ENCODE measurements at regions not wholly inside any gene's neighbourhood (a gene's known extent, or its start where the extent isn't known, plus 50 kb on each side); places are given as distances from the start of the nearest gene placed in this dataset.

DNA sequence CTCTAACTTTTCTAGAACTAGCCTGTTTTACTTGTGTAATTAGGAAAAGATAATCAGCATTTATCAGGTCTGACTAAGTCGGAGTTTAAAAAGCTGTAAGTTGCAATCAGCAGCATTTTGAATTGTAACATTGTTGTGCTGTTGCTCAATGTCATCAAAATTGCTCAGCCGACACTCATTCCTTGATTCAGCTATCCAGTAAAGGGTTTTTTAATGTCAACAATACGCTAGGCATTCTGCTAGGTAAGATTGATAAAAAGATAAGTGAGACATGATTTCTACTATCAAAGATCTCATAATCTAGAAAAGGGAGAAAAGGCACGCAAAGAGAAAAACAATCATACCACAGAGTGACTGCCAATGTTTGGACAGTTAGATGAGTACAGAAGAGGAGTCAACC lies 327.1 kb upstream of the CDH2 start:
- Histone ChIP-seq H4K20me1 (ENCODE audit: insufficient read depth, low read length, poor library complexity, severe bottlenecking) (no peaks in the 10 kb centered on the region), H3K4me2 (ENCODE audit: low read depth, low read length, poor library complexity, severe bottlenecking) (no peak overlapping the region), H3K27me3 (ENCODE audit: insufficient read depth, low read length, poor library complexity, severe bottlenecking) (no peaks in the 10 kb centered on the region), H3K9me2 (replicated peaks; ENCODE audit: low read depth, low read length) (no peaks in the 10 kb centered on the region), H3K4me1 (ENCODE audit: insufficient read depth, low read length, poor library complexity, severe bottlenecking) (no peaks in the 10 kb centered on the region), H3K9me3 (ENCODE audit: insufficient read depth, low read depth, low read length) (peaks cover 3% of the 10 kb centered on the region; the same call in 1 of the 2 replicates), H3K9ac (ENCODE audit: low read depth, low read length, poor library complexity, severe bottlenecking) (no peak overlapping the region), H3K79me2 (ENCODE audit: insufficient read depth, low read length) (no peaks in the 10 kb centered on the region), H3K4me3 (ENCODE audit: low read length, poor library complexity, severe bottlenecking) (no peak overlapping the region), H3K36me3 (ENCODE audit: insufficient read depth, low read length) (no peaks in the 10 kb centered on the region), H3F3A (ENCODE audit: low read depth) (no peaks in the 10 kb centered on the region), H2AFZ (ENCODE audit: low read length) (no peak overlapping the region)
- TF ChIP-seq, protein P1, sequence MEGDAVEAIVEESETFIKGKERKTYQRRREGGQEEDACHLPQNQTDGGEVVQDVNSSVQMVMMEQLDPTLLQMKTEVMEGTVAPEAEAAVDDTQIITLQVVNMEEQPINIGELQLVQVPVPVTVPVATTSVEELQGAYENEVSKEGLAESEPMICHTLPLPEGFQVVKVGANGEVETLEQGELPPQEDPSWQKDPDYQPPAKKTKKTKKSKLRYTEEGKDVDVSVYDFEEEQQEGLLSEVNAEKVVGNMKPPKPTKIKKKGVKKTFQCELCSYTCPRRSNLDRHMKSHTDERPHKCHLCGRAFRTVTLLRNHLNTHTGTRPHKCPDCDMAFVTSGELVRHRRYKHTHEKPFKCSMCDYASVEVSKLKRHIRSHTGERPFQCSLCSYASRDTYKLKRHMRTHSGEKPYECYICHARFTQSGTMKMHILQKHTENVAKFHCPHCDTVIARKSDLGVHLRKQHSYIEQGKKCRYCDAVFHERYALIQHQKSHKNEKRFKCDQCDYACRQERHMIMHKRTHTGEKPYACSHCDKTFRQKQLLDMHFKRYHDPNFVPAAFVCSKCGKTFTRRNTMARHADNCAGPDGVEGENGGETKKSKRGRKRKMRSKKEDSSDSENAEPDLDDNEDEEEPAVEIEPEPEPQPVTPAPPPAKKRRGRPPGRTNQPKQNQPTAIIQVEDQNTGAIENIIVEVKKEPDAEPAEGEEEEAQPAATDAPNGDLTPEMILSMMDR (conservative IDR thresholded peaks at IDR 0.05; ENCODE audit: low read length) = no peak
- no peak for TF ChIP-seq EZH2phosphoT487 (IDR thresholded peaks at IDR 0.05; ENCODE audit: borderline replicate concordance)

DNA sequence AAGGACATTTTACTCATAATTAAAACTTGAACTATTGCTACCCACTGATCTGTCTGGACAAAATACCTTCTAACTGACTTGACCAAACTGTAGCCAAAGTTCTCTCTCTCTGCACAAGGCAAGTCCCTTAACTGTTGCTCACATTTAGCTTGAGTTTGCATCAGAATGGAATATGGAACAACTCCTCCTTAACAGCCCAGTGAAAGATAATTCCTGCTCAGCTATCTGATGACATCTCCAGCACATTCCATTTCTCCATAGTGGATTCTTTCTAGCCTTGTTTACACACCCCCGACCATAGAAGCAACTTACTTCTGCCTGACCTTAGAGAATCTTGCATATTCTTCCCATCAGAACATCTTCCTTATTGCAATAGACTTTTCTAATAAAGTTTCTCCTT lies 317.2 kb upstream of the CDH2 start:
- Histone ChIP-seq H3F3A (ENCODE audit: low read depth) (no peaks in the 10 kb centered on the region), H3K4me1 (ENCODE audit: insufficient read depth, low read length, poor library complexity, severe bottlenecking) (no peaks in the 10 kb centered on the region), H3K9me3 (ENCODE audit: insufficient read depth, low read depth, low read length) (no peaks in the 10 kb centered on the region), H2AFZ (ENCODE audit: low read length) (no peak overlapping the region), H3K79me2 (ENCODE audit: insufficient read depth, low read length) (no peaks in the 10 kb centered on the region), H3K4me3 (ENCODE audit: low read length, poor library complexity, severe bottlenecking) (no peak overlapping the region), H3K27me3 (ENCODE audit: insufficient read depth, low read length, poor library complexity, severe bottlenecking) (no peaks in the 10 kb centered on the region), H3K36me3 (ENCODE audit: insufficient read depth, low read length) (no peaks in the 10 kb centered on the region), H4K20me1 (ENCODE audit: insufficient read depth, low read length, poor library complexity, severe bottlenecking) (no peaks in the 10 kb centered on the region), H3K9me2 (replicated peaks; ENCODE audit: low read depth, low read length) (no peaks in the 10 kb centered on the region), H3K4me2 (ENCODE audit: low read depth, low read length, poor library complexity, severe bottlenecking) (no peak overlapping the region), H3K9ac (ENCODE audit: low read depth, low read length, poor library complexity, severe bottlenecking) (no peak overlapping the region)
- no peak for TF ChIP-seq EZH2phosphoT487 (IDR thresholded peaks at IDR 0.05; ENCODE audit: borderline replicate concordance)
- TF ChIP-seq, protein P1 (conservative IDR thresholded peaks at IDR 0.05; ENCODE audit: low read length) = no peak

DNA sequence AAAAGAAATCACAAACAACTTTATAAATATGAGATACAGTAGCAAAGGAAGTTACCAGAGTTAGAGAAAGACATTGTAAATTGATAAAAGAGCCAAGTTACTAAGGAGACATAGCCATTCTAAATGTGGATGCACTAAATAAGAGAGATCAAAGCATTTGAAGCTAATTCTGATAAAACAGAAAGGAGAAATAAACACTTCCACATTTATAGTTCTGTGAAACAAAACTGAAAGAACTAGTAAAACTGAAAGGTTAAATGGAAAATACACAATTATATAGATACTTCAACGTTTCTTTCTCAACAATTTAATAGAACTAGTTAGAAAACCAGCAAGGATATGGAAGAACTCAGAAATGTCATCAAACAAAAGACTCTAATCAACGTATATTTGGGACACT lies 309.0 kb upstream of the CDH2 start:
- Histone ChIP-seq H3K79me2 (ENCODE audit: insufficient read depth, low read length) (no peaks in the 10 kb centered on the region), H3K9ac (ENCODE audit: low read depth, low read length, poor library complexity, severe bottlenecking) (no peak overlapping the region), H3F3A (ENCODE audit: low read depth) (no peaks in the 10 kb centered on the region), H2AFZ (ENCODE audit: low read length) (no peak overlapping the region), H4K20me1 (ENCODE audit: insufficient read depth, low read length, poor library complexity, severe bottlenecking) (no peaks in the 10 kb centered on the region), H3K4me1 (ENCODE audit: insufficient read depth, low read length, poor library complexity, severe bottlenecking) (no peaks in the 10 kb centered on the region), H3K27me3 (ENCODE audit: insufficient read depth, low read length, poor library complexity, severe bottlenecking) (no peaks in the 10 kb centered on the region), H3K36me3 (ENCODE audit: insufficient read depth, low read length) (no peaks in the 10 kb centered on the region), H3K9me3 (ENCODE audit: insufficient read depth, low read depth, low read length) (no peaks in the 10 kb centered on the region), H3K9me2 (replicated peaks; ENCODE audit: low read depth, low read length) (no peaks in the 10 kb centered on the region), H3K4me2 (ENCODE audit: low read depth, low read length, poor library complexity, severe bottlenecking) (no peak overlapping the region), H3K4me3 (ENCODE audit: low read length, poor library complexity, severe bottlenecking) (no peak overlapping the region)
- TF ChIP-seq EZH2phosphoT487 (IDR thresholded peaks at IDR 0.05; ENCODE audit: borderline replicate concordance) = no peak
- TF ChIP-seq, protein P1 (conservative IDR thresholded peaks at IDR 0.05; ENCODE audit: low read length) = no peak
